ENCODE measurements at regions not wholly inside any gene's neighbourhood (a gene's known extent, or its start where the extent isn't known, plus 50 kb on each side); places are given as distances from the start of the nearest gene placed in this dataset.

DNA sequence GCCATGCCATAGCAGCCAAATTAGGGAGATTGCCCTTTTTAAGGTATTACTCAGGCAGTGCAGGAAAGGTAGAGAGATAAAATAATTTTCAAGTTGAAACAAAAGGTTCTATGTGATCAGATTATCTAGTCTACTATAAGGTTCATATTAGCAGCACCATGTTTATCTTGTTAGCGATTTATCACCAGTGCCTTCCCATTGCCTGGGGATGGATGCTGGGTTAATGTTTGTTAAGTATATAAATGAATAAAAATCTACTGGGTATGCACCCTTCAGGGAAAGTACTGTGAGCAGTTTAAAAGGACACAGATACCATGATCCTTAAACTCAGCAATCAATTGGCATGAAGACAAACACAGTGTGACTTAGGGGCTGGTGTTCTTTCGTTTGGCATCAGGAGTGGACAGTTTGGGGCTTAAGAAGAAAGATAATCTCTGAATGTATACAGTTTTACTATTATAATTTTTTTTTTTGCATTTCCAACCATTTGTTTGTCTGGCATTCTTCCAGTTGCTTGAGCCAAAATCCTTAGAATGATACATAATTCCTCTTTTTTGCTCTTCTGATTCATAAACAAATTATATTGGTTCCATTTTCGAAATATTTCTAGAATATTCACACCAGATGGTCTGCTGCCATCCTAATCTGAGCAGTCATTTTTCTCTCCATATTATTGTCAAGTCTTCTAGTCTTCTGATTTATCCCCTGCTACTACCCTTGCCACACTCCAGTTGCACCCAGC, 512.8 kb upstream of the SLC8A1 start:
- Histone ChIP-seq H3K27ac (ENCODE audit: low read depth, low read length) (no peak overlapping the region), H3K36me3 (ENCODE audit: control insufficient read depth, insufficient read depth, low read length) (no peaks in the 10 kb centered on the region), H3K27me3 (ENCODE audit: control insufficient read depth, insufficient read depth, low read length) (no peaks in the 10 kb centered on the region), H3K4me1 (ENCODE audit: control insufficient read depth, insufficient read depth, low read length) (no peaks in the 10 kb centered on the region), H3K9me3 (ENCODE audit: control insufficient read depth, insufficient read depth, low read length) (no peaks in the 10 kb centered on the region), H3K4me3 (ENCODE audit: low read depth, low read length) (no peak overlapping the region)
- 86% methylated on average over 1 of the region's 3 CpGs for WGBS (ENCODE audit: insufficient coverage)
- DNase-seq (ENCODE audit: low read depth in 4 of 6, low spot score in 6 of 6) = peak in 1 of 6 donors; percentile 77

DNA sequence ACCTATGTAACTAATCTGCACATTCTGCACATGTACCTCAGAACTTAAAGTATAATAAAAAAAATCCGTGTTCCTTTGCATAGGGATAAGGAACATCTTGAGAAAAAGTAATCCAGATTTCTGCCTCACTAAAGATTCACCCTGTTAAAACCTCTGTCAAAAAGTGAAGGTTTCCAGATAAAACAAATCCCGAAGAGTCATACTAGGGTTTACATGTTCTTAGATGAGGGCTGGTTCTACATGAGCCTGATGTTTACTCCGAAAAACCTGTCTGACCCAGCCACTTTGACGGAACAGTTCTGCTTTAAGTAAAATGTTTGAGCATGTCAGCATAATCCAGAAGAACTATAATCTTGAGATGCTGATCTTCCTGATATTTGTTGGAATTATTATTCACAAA, 515.6 kb upstream of the SLC8A1 start:
- H3K4me3 ChIP-seq (ENCODE audit: low read depth, low read length) = no peak overlapping the region
- no peak for DNase-seq (ENCODE audit: low read depth in 4 of 6, low spot score in 6 of 6)
- no peaks in the 10 kb centered on the region for H3K27me3 ChIP-seq (ENCODE audit: control insufficient read depth, insufficient read depth, low read length)
- H3K9me3 ChIP-seq (ENCODE audit: control insufficient read depth, insufficient read depth, low read length) = no peaks in the 10 kb centered on the region
- no peaks in the 10 kb centered on the region for H3K4me1 ChIP-seq (ENCODE audit: control insufficient read depth, insufficient read depth, low read length)
- no peak overlapping the region for H3K27ac ChIP-seq (ENCODE audit: low read depth, low read length)
- no peaks in the 10 kb centered on the region for H3K36me3 ChIP-seq (ENCODE audit: control insufficient read depth, insufficient read depth, low read length)
- WGBS (ENCODE audit: insufficient coverage) = no CpG with 5 or more reads among the region's 4 CpGs

DNA sequence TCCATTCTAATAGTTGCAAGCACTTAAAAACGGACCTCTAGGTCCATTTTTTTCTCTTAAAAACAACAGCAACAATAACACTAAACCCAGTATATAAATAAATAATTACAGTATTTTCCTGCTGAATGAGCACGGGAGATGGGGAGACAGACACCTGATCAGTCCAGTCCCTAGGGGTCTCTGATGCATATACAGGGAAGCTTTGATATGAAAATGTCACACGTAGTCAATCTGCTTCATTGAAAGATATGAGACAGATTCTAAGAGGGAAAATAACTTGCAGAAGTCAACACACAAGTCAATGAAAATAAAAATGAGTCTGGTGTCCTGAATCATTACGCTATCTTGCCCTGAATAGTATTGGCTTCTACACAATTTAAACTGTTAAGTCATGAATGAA, 523.3 kb upstream of the SLC8A1 start:
- H3K27ac ChIP-seq (ENCODE audit: low read depth, low read length) = no peak overlapping the region
- no peak overlapping the region for H3K4me3 ChIP-seq (ENCODE audit: low read depth, low read length)
- no CpG with 5 or more reads among the region's 4 CpGs for WGBS (ENCODE audit: insufficient coverage)
- no peaks in the 10 kb centered on the region for H3K4me1 ChIP-seq (ENCODE audit: control insufficient read depth, insufficient read depth, low read length)
- no peaks in the 10 kb centered on the region for H3K27me3 ChIP-seq (ENCODE audit: control insufficient read depth, insufficient read depth, low read length)
- DNase-seq (ENCODE audit: low read depth in 4 of 6, low spot score in 6 of 6) = no peak
- H3K36me3 ChIP-seq (ENCODE audit: control insufficient read depth, insufficient read depth, low read length) = no peaks in the 10 kb centered on the region
- H3K9me3 ChIP-seq (ENCODE audit: control insufficient read depth, insufficient read depth, low read length) = no peaks in the 10 kb centered on the region

DNA sequence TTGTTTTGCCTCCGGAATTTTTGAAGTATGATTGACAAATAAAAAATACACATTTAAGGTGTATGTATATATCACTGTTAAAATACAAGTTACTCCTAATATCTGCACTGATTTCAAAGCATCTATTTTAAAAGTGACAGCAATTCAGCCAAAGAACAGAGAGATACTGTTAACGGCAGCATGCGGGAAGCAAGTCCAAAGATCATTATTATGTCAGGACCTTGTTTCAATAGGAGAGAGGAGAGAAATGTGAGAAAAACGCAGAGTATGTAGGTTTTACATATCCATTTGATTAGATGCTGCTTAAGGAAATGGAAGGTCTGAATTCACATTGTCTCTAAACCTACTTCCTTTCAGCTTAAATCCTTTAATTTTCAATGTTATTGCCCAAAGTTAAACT, 545.5 kb upstream of the SLC8A1 start:
- H3K9me3 ChIP-seq (ENCODE audit: control insufficient read depth, insufficient read depth, low read length) = no peaks in the 10 kb centered on the region
- no peaks in the 10 kb centered on the region for H3K36me3 ChIP-seq (ENCODE audit: control insufficient read depth, insufficient read depth, low read length)
- H3K4me1 ChIP-seq (ENCODE audit: control insufficient read depth, insufficient read depth, low read length) = no peaks in the 10 kb centered on the region
- no peaks in the 10 kb centered on the region for H3K27me3 ChIP-seq (ENCODE audit: control insufficient read depth, insufficient read depth, low read length)
- no peak for DNase-seq (ENCODE audit: low read depth in 4 of 6, low spot score in 6 of 6)
- WGBS (ENCODE audit: insufficient coverage) = no CpG with 5 or more reads among the region's 4 CpGs
- H3K27ac ChIP-seq (ENCODE audit: low read depth, low read length) = no peak overlapping the region
- H3K4me3 ChIP-seq (ENCODE audit: low read depth, low read length) = no peak overlapping the region

DNA sequence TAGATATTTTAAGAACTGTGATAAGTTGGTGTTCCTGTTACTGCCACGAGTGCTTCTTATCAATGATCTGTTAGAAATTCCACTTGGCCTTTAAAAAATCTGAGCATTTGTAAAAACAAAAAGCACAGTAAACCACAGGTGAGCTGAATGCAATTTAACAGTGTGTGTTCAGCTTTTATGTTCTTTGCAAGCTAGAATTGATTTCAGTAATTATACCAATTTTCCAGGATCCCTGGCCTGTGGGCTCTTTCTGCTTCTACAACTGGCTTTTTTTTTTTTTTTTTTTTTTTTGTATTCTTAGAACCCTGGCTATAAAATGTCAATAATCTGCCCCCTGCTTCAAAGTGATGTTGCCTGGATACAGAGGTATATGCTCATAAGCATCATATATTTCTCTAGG, 548.5 kb upstream of the SLC8A1 start:
- DNase-seq (ENCODE audit: low read depth in 4 of 6, low spot score in 6 of 6) = peak in 1 of 6 donors; percentile 84
- Histone ChIP-seq H3K4me1 (ENCODE audit: control insufficient read depth, insufficient read depth, low read length) (no peaks in the 10 kb centered on the region), H3K9me3 (ENCODE audit: control insufficient read depth, insufficient read depth, low read length) (no peaks in the 10 kb centered on the region), H3K36me3 (ENCODE audit: control insufficient read depth, insufficient read depth, low read length) (no peaks in the 10 kb centered on the region), H3K27me3 (ENCODE audit: control insufficient read depth, insufficient read depth, low read length) (no peaks in the 10 kb centered on the region), H3K4me3 (ENCODE audit: low read depth, low read length) (no peak overlapping the region), H3K27ac (ENCODE audit: low read depth, low read length) (no peak overlapping the region)
- WGBS (ENCODE audit: insufficient coverage) = 80% methylated on average over 1 of the region's 1 CpG

DNA sequence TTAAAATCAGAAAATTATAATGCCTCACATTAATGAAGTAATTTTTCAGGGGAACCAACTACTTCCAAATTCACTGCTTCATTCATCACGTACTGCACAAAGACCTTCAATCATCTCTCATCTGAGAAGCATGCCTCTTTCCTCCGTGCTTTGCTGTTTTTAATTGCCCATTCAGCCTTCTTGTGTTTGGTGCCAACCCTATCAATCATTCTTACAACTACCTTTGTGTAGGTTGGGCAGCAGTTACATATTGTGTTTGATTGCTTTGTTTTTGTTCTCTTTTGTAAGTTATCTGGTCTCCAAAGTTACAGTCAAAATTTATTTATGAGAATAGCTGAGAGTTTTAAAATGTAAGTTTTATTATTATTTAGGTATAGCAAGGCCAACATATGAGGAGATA, 549.0 kb upstream of the SLC8A1 start:
- H3K36me3 ChIP-seq (ENCODE audit: control insufficient read depth, insufficient read depth, low read length) = no peaks in the 10 kb centered on the region
- H3K4me1 ChIP-seq (ENCODE audit: control insufficient read depth, insufficient read depth, low read length) = no peaks in the 10 kb centered on the region
- no peaks in the 10 kb centered on the region for H3K27me3 ChIP-seq (ENCODE audit: control insufficient read depth, insufficient read depth, low read length)
- DNase-seq (ENCODE audit: low read depth in 4 of 6, low spot score in 6 of 6) = peak in 1 of 6 donors; percentile 74
- WGBS (ENCODE audit: insufficient coverage) = no CpG with 5 or more reads among the region's 2 CpGs
- no peaks in the 10 kb centered on the region for H3K9me3 ChIP-seq (ENCODE audit: control insufficient read depth, insufficient read depth, low read length)
- H3K27ac ChIP-seq (ENCODE audit: low read depth, low read length) = no peak overlapping the region
- H3K4me3 ChIP-seq (ENCODE audit: low read depth, low read length) = no peak overlapping the region

DNA sequence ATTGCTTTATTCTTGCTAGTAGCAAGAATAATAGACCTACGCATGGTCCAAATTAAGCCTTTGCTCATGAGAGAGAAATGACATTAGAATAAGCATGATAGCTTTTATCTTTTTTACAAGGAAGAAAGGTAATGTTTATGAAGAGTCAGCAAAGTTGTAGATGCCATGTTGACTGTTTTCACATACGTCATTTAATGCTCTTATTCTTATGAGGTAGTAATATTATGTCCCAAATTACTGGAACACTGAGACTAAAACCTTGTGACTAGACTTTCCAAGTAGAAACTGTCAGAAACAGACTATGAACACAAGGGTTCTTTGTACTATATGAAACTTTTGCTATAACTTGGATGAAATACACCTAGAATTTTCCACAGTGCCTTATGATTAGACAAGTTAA, 552.8 kb upstream of the SLC8A1 start:
- Histone ChIP-seq H3K27me3 (ENCODE audit: control insufficient read depth, insufficient read depth, low read length) (no peaks in the 10 kb centered on the region), H3K36me3 (ENCODE audit: control insufficient read depth, insufficient read depth, low read length) (no peaks in the 10 kb centered on the region), H3K4me1 (ENCODE audit: control insufficient read depth, insufficient read depth, low read length) (no peaks in the 10 kb centered on the region), H3K4me3 (ENCODE audit: low read depth, low read length) (no peak overlapping the region), H3K9me3 (ENCODE audit: control insufficient read depth, insufficient read depth, low read length) (no peaks in the 10 kb centered on the region), H3K27ac (ENCODE audit: low read depth, low read length) (no peak overlapping the region)
- DNase-seq (ENCODE audit: low read depth in 4 of 6, low spot score in 6 of 6) = no peak
- no CpG with 5 or more reads among the region's 2 CpGs for WGBS (ENCODE audit: insufficient coverage)

DNA sequence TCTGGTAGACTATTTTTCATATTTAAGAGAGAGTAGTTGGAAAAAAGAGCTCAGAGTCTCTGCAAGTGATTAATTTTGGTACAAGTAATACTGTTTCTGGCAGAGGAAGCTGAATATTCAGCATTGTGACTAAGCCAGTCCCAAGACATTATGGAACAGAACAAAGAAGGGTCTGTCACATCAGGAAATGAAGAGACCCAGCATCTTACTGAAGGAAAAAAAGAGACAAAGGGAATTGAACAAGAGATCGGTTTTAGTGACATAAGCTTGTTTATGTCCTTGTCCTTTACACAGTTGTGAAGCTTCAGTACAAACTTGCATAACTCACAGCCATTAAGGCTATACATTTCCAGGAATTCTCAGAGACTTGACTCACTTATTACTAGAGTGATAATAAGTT, 568.5 kb upstream of the SLC8A1 start:
- no peak overlapping the region for H3K4me3 ChIP-seq (ENCODE audit: low read depth, low read length)
- H3K4me1 ChIP-seq (ENCODE audit: control insufficient read depth, insufficient read depth, low read length) = no peaks in the 10 kb centered on the region
- no peaks in the 10 kb centered on the region for H3K27me3 ChIP-seq (ENCODE audit: control insufficient read depth, insufficient read depth, low read length)
- no peak overlapping the region for H3K27ac ChIP-seq (ENCODE audit: low read depth, low read length)
- H3K9me3 ChIP-seq (ENCODE audit: control insufficient read depth, insufficient read depth, low read length) = no peaks in the 10 kb centered on the region
- H3K36me3 ChIP-seq (ENCODE audit: control insufficient read depth, insufficient read depth, low read length) = no peaks in the 10 kb centered on the region
- peak in 2 of 6 donors; percentile 39 to 42 for DNase-seq (ENCODE audit: low read depth in 4 of 6, low spot score in 6 of 6)
- WGBS (ENCODE audit: insufficient coverage) = no CpG with 5 or more reads among the region's 1 CpG

DNA sequence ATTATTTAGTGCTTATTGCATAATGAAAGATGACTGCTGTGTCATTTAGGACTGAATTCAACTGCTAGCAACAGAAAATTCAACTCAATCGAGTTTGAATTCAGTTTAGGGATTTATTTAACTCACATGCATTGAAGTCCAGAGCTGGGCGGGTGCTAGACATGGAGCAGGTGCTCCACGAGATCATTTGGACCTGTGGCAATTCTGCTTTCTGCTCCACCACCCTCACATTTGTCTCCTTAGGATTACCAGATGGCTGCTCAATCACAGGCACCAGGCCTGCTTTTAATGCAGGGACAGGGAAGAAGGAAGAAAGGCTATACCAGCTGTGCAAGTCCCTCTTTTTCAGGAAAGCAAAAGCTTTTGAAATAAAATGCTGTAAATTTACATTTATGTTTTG, 572.9 kb upstream of the SLC8A1 start:
- no peaks in the 10 kb centered on the region for H3K27me3 ChIP-seq (ENCODE audit: control insufficient read depth, insufficient read depth, low read length)
- no peak overlapping the region for H3K4me3 ChIP-seq (ENCODE audit: low read depth, low read length)
- WGBS (ENCODE audit: insufficient coverage) = 45% methylated on average over 3 of the region's 3 CpGs
- no peaks in the 10 kb centered on the region for H3K9me3 ChIP-seq (ENCODE audit: control insufficient read depth, insufficient read depth, low read length)
- DNase-seq (ENCODE audit: low read depth in 4 of 6, low spot score in 6 of 6) = peak in 2 of 6 donors; percentile 59 to 79
- no peak overlapping the region for H3K27ac ChIP-seq (ENCODE audit: low read depth, low read length)
- H3K4me1 ChIP-seq (ENCODE audit: control insufficient read depth, insufficient read depth, low read length) = no peaks in the 10 kb centered on the region
- no peaks in the 10 kb centered on the region for H3K36me3 ChIP-seq (ENCODE audit: control insufficient read depth, insufficient read depth, low read length)

DNA sequence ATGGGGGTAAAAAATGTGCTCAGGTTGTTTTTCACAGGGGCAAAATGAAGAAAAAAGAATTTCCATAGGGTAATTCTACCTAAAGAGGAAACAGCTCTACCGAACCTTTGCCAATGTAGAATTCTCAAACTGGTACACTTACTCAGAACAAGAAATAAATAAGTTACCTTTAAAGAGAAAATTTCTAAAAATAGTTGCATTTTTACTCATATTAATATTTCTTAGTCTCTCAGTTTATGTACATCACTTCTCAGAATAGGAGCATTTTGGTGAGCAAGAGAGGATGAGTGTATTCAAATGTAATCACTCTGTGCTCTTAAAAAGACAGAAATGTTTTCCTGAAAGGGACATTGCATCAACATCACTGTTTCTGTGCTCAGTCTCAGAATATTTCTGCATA, 574.7 kb upstream of the SLC8A1 start:
- Histone ChIP-seq H3K4me1 (ENCODE audit: control insufficient read depth, insufficient read depth, low read length) (no peaks in the 10 kb centered on the region), H3K4me3 (ENCODE audit: low read depth, low read length) (no peak overlapping the region), H3K9me3 (ENCODE audit: control insufficient read depth, insufficient read depth, low read length) (no peaks in the 10 kb centered on the region), H3K36me3 (ENCODE audit: control insufficient read depth, insufficient read depth, low read length) (no peaks in the 10 kb centered on the region), H3K27me3 (ENCODE audit: control insufficient read depth, insufficient read depth, low read length) (no peaks in the 10 kb centered on the region), H3K27ac (ENCODE audit: low read depth, low read length) (no peak overlapping the region)
- no CpG with 5 or more reads among the region's 1 CpG for WGBS (ENCODE audit: insufficient coverage)
- no peak for DNase-seq (ENCODE audit: low read depth in 4 of 6, low spot score in 6 of 6)

Data from spinal cord (tissue), 9 donors.